B cell (primary cell): ENCODE measurements at regions not wholly inside any gene's neighbourhood (a gene's known extent, or its start where the extent isn't known, plus 50 kb on each side); places are given as distances from the start of the nearest gene placed in this dataset.

ENCODE experiments used
- ATAC-seq: fragments of 200-7000 bp; cut with Tn5 transposase; one replicate; pipeline ENCODE4 v1.10.0; 2021; ENCODE audit warnings: low read depth, mild to moderate bottlenecking, moderate number of reproducible peaks, moderate library complexity
- CTCF ChIA-PET: fragments of 350-600 bp; sonication (Branson Sonifier 250); formaldehyde crosslinking; loops from one replicate; lab custom pipeline; 2021; ENCODE audit warnings: antibody characterized with exemption, inconsistent platforms; lab: Charles Lee
- POLR2A ChIA-PET: fragments of 350-600 bp; sonication (Branson Sonifier 250); formaldehyde crosslinking; loops from one replicate; lab custom pipeline; 2021; ENCODE audit warnings: antibody characterized with exemption; lab: Charles Lee
- DNase-seq: peaks from one replicate; pipeline ENCODE4 v3.0.0; 2013
- H2AFZ ChIP-seq: 2 replicates; pipeline ENCODE4 v1.6.1; 2012; ENCODE audit warnings: mild to moderate bottlenecking, low read depth, low read length; ENCODE audit not compliant: insufficient read depth, poor library complexity, severe bottlenecking
- H3K27ac ChIP-seq, 2 donors: 1 replicate in 1 of 2; 2 replicates in 1 of 2; pipeline ENCODE4 v1.5.1; 2012 to 2013; ENCODE audit warnings: low read length in 2 of 2, mild to moderate bottlenecking in 2 of 2, moderate library complexity in 1 of 2
- H3K27me3 ChIP-seq, 4 experiments: fragments of 200-600 bp in 1 of 4; sonication (generic) in 1 of 4; replicated peaks in 1 of 4; 1 replicate in 2 of 4; 2 replicates in 2 of 4; pipeline versions ENCODE4 v1.6.1 to v1.7.0; 2013 to 2016; ENCODE audit warnings: low read length in 3 of 4, mild to moderate bottlenecking in 2 of 4, mixed read lengths in 1 of 4, moderate library complexity in 1 of 4; ENCODE audit not compliant: insufficient read depth in 4 of 4, control insufficient read depth in 3 of 4; ENCODE audit errors: control extremely low read depth in 1 of 4
- H3K36me3 ChIP-seq, 2 experiments: replicated peaks in 1 of 2; 1 replicate in 1 of 2; 2 replicates in 1 of 2; pipeline versions ENCODE4 v1.6.1 to v1.7.1; 2013; ENCODE audit warnings: low read length in 1 of 2; ENCODE audit not compliant: insufficient read depth in 2 of 2, control insufficient read depth in 1 of 2; ENCODE audit errors: control extremely low read depth in 1 of 2, extremely low read depth in 1 of 2
- H3K4me1 ChIP-seq, 2 donors: fragments of 200-600 bp in 1 of 2; sonication (generic) in 1 of 2; 1 replicate in 1 of 2; 2 replicates in 1 of 2; pipeline versions ENCODE4 v1.5.1 to v1.6.1; 2013 to 2017; ENCODE audit warnings: low read length in 2 of 2; ENCODE audit not compliant: control insufficient read depth in 2 of 2, insufficient read depth in 2 of 2
- H3K4me2 ChIP-seq: replicated peaks from 2 replicates; pipeline ENCODE3; 2012; ENCODE audit warnings: mild to moderate bottlenecking, low read depth, low read length; ENCODE audit not compliant: poor library complexity, severe bottlenecking
- H3K4me3 ChIP-seq, 5 experiments: fragments of 200-600 bp in 1 of 5; sonication (generic) in 1 of 5; 1 replicate in 3 of 5; 2 replicates in 2 of 5; pipeline versions ENCODE4 v1.5.1 to v1.7.0; 2011 to 2016; ENCODE audit warnings: low read length in 4 of 5, mild to moderate bottlenecking in 4 of 5, low read depth in 2 of 5, control low read depth in 1 of 5, moderate library complexity in 1 of 5; ENCODE audit not compliant: insufficient read depth in 1 of 5; ENCODE audit errors: control extremely low read depth in 1 of 5, extremely low read depth in 1 of 5
- H3K79me2 ChIP-seq: fragments of 200-600 bp; sonication (generic); one replicate; pipeline ENCODE4 v1.6.0; 2016; ENCODE audit warnings: low read length; ENCODE audit not compliant: control insufficient read depth, insufficient read depth
- H3K9ac ChIP-seq: fragments of 200-600 bp; sonication (generic); 2 replicates; pipeline ENCODE4 v1.6.1; 2017; ENCODE audit warnings: mild to moderate bottlenecking, low read length, moderate library complexity
- H3K9me3 ChIP-seq, 3 donors: one replicate each; pipeline versions ENCODE4 v1.6.1 to v1.7.1; 2013; ENCODE audit warnings: low read length in 2 of 3; ENCODE audit not compliant: control insufficient read depth in 2 of 3, insufficient read depth in 1 of 3; ENCODE audit errors: control extremely low read depth in 1 of 3
- H4K20me1 ChIP-seq: 2 replicates; pipeline ENCODE4 v1.6.0; 2012; ENCODE audit warnings: mild to moderate bottlenecking, low read length; ENCODE audit not compliant: insufficient read depth, control insufficient read depth, poor library complexity, severe bottlenecking
- H3K27ac Mint-ChIP-seq: one replicate; pipeline ENCODE4 v1.8.0; 2021; ENCODE audit warnings: mixed read lengths
- H3K27me3 Mint-ChIP-seq: one replicate; pipeline ENCODE4 v1.8.0; 2021; ENCODE audit warnings: mixed read lengths
- H3K4me1 Mint-ChIP-seq: one replicate; pipeline ENCODE4 v1.8.0; 2021; ENCODE audit warnings: mixed read lengths
- H3K4me3 Mint-ChIP-seq: one replicate; pipeline ENCODE4 v1.8.0; 2021; ENCODE audit warnings: mixed read lengths
- H3K9me3 Mint-ChIP-seq: one replicate; pipeline ENCODE4 v1.8.0; 2022; ENCODE audit warnings: mixed read lengths; ENCODE audit not compliant: insufficient read depth
- EZH2 ChIP-seq: IDR thresholded peaks from 2 replicates; pipeline ENCODE4 v1.6.1; 2012; ENCODE audit warnings: borderline replicate concordance, low read depth, mild to moderate bottlenecking, moderate library complexity, low read length; ENCODE audit not compliant: insufficient read depth, poor library complexity, severe bottlenecking
- WGBS: methylation state at CpG from one replicate; pipeline ENCODE4 v1.1.5; 2013; ENCODE audit warnings: missing lambda C conversion rate; ENCODE audit not compliant: insufficient coverage; 5-methylcytosine and 5-hydroxymethylcytosine counted together
- intact Hi-C: fragments of 100-400 bp; cut with micrococcal nuclease; formaldehyde crosslinking; loops from one replicate; pipeline ENCODE4 v1.10.0; 2022
- TF ChIP-seq, protein P1 (sequence below): fragments of 200-600 bp; IDR thresholded peaks from one replicate; pipeline ENCODE4 v1.8.0; 2022; ENCODE audit warnings: antibody characterized with exemption, mild to moderate bottlenecking

DNA sequence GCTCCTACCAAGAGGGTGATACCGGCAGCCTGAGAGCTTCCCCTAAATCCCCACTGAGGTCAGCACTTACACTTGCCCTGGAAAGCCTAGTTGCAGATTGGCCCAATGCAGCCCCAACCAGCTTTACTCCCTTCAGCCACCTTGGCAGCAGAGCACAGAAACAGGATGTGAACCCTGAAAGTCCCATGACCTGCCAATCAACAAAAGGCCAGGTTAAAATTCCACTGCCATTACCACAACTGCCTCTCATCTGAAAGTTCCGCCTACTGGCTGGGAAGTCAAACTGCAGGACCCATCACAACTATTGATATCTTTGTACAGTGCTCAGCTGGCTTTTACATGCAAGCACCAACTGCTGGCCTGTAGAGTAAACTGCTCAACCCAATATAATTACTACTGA lies 156.2 kb downstream of the ZMAT3 start:
- Histone ChIP-seq H3K79me2 (no peaks in the 10 kb centered on the region), H3K27me3 (no peaks in the 10 kb centered on the region), H3K4me1 (no peaks in the 10 kb centered on the region), H2AFZ (no peak overlapping the region), H3K4me2 (no peak overlapping the region), H3K27ac (no peak overlapping the region), H3K9ac (no peak overlapping the region), H4K20me1 (no peaks in the 10 kb centered on the region), H3K36me3 (no peaks in the 10 kb centered on the region), H3K9me3 (peaks cover 2 to 16% (median 13%) of the 10 kb centered on the region in 3 donors), H3K4me3 (no peak overlapping the region)
- DNase-seq: no peak
- Mint-ChIP-seq H3K27me3 (peaks cover 11% of the 10 kb centered on the region), H3K27ac (no peak overlapping the region), H3K4me1 (no peaks in the 10 kb centered on the region), H3K9me3 (peaks cover 12% of the 10 kb centered on the region), H3K4me3 (no peak overlapping the region)
- no peak for ATAC-seq
- CTCF ChIA-PET: no interaction called here
- intact Hi-C loops: no loop called here
- 96% methylated on average over 2 of the region's 2 CpGs for WGBS
- TF ChIP-seq EZH2: no peak
- TF ChIP-seq, protein P1, sequence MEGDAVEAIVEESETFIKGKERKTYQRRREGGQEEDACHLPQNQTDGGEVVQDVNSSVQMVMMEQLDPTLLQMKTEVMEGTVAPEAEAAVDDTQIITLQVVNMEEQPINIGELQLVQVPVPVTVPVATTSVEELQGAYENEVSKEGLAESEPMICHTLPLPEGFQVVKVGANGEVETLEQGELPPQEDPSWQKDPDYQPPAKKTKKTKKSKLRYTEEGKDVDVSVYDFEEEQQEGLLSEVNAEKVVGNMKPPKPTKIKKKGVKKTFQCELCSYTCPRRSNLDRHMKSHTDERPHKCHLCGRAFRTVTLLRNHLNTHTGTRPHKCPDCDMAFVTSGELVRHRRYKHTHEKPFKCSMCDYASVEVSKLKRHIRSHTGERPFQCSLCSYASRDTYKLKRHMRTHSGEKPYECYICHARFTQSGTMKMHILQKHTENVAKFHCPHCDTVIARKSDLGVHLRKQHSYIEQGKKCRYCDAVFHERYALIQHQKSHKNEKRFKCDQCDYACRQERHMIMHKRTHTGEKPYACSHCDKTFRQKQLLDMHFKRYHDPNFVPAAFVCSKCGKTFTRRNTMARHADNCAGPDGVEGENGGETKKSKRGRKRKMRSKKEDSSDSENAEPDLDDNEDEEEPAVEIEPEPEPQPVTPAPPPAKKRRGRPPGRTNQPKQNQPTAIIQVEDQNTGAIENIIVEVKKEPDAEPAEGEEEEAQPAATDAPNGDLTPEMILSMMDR: no peak
- POLR2A ChIA-PET: no interaction called here

DNA sequence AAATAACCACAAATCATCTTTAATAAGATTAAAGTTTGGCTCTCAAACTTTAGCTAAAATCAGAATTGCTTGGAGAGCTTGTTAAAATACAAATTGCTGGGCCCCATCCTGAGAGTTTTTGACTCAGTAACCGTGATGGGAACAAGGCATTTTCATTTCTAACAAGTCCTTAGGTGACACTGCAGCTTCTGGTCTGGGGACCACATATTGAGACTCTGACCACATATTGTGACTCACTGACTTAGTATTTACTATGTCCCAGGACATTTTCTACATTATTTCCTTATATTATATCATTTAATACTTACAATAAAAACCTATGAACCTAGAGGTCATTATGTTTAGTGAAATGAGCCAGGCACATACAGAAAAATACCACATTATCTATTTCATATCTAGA lies 164.5 kb downstream of the ZMAT3 start:
- ChIA-PET CTCF (no interaction called here), POLR2A (no interaction called here)
- Histone ChIP-seq H3K9ac (no peak overlapping the region), H2AFZ (no peak overlapping the region), H3K4me3 (no peak overlapping the region), H3K79me2 (no peaks in the 10 kb centered on the region), H3K27ac (no peak overlapping the region), H3K27me3 (no peaks in the 10 kb centered on the region), H3K4me1 (no peaks in the 10 kb centered on the region), H3K4me2 (no peak overlapping the region), H4K20me1 (no peaks in the 10 kb centered on the region), H3K9me3 (peaks cover 0 to 4% (median 0%) of the 10 kb centered on the region in 3 donors), H3K36me3 (no peaks in the 10 kb centered on the region)
- peaks cover 5% of the 10 kb centered on the region for H3K27me3 Mint-ChIP-seq
- no peak for DNase-seq
- no peak overlapping the region for H3K4me3 Mint-ChIP-seq
- intact Hi-C loops: no loop called here
- H3K9me3 Mint-ChIP-seq: no peaks in the 10 kb centered on the region
- ATAC-seq: no peak
- WGBS: 89% methylated on average over 1 of the region's 1 CpG
- TF ChIP-seq, protein P1: no peak
- no peak for TF ChIP-seq EZH2
- H3K27ac Mint-ChIP-seq: no peak overlapping the region
- peaks cover 2% of the 10 kb centered on the region for H3K4me1 Mint-ChIP-seq
